Dedifferentiated amniotic fluid mesenchymal stem cell (primary cell): ENCODE measurements at regions not wholly inside any gene's neighbourhood (a gene's known extent, or its start where the extent isn't known, plus 50 kb on each side); places are given as distances from the start of the nearest gene placed in this dataset.

Experiments
- DNase-seq: peaks from one replicate; pipeline ENCODE4 v3.0.0-alpha.2; 2016; ENCODE audit errors: extremely low spot score

DNA sequence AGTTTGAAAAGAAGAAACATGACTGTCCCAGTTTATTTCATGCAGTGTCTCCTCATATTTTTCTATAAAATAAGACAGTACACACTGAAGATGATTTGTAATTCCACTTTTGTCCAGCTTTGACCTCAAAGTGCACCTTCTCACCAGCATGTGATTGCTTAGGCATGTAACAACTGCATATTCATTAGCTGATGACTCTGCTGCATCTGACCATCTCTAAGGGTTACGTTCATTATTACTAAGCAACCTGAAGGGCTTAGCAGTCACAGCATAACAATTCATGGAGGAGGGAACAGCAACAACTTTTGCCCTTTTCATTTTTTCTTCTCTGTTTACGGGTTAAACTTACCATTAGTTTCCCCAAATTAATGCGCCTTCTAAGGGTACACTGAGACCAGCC, 330.6 kb upstream of the PIK3C3 start:
- no peak for DNase-seq

DNA sequence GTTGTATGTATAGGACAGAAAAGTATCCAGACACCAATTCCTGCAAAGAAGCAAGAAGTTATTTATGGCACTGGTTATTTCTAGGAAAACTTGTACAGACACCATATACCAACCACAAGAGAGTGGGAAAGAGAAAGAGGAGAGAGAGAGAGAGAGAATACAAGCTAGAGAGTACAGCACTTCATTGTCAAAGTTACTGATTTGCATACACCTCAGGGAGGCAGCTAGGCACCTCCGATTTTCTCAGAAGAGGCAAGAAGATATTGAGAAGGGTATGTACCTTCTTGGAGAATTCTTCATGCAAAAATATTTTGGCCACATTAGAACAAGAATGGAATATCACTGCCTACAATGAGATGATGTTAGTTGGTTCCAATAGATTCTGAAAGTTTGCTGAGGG, 333.9 kb upstream of the PIK3C3 start:
- DNase-seq, result no peak

DNA sequence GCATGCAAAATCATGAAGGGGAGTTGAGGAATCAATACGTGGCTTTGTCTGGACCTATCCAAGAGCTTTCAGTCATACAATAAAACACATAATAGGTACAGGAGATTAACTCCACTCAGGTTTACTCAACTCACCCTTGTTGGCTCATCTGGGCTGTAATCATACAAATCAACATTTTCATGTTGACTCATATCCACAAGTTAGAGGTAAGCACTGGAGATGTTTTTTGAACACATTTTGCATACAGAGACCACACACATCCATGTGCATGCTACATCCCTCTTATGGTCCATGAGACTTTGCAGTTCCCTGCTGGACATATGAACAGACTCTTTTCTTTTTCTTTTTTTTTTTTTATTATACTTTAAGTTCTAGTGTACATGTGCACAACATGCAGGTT, 336.9 kb upstream of the PIK3C3 start:
- DNase-seq, result no peak

DNA sequence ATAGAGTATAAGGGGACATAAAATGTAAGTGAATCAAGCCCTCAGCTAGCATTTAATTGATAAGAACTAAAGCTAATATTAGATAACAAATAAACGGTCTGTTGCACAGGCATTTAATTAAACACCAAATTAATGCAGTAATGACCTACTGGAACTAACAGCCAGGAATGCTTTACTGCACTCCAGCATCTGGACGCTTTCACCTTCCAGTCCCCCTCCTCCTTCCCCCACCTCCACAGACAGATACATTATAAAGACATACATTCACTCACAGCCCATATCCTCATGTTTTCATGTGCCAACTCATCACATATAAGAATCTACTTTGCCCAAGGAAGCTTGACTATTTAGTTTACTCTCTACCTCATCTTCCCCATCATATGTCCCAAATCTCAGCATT, 337.4 kb upstream of the PIK3C3 start:
- no peak for DNase-seq

DNA sequence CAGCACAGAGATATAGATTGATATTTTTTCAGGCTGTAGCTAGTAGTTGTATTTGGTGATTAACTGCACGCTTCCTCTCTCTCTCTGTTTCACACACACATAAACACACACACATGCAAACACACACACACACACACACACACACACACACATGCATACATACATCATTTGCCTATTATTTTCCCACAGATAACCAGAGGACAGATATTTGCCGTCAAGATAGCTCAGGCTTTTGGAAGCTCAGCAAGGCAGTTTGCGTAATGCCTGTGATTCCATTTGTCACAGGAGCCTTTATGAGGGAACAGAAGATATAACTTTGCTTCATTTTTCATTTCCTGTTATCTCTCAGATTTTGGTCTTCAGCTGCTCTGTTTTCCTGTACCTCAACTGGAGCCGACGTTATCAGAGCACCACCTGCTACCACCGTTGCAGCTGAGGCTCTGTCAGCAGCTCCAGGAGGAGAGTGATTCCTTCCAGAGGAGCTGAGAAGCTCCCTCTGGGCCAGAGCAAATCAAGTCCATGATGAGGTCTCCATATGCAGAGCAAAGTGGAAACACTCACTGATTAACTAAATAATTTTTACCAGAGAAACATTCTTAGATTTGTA, 341.9 kb upstream of the PIK3C3 start:
- no peak for DNase-seq

DNA sequence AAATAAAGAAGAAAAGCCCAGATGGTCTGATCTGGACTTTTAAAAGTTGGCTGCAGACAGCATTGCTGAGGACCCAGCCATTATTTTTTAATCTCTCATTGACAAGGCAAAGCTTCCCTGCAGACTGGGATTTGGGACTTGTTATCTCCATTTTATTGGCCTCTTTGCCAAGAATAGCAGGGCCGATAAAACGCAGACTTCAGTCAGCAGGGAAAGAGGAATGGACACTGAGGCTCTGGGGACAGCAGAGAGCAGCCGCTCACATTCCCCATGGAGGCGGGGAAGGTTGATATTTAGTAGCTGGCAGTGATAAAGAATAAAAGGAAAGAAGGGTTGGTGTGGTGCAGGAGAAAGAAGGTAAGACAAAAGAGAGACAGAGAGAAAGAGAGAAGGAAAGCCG, 350.1 kb upstream of the PIK3C3 start:
- DNase-seq, result no peak

DNA sequence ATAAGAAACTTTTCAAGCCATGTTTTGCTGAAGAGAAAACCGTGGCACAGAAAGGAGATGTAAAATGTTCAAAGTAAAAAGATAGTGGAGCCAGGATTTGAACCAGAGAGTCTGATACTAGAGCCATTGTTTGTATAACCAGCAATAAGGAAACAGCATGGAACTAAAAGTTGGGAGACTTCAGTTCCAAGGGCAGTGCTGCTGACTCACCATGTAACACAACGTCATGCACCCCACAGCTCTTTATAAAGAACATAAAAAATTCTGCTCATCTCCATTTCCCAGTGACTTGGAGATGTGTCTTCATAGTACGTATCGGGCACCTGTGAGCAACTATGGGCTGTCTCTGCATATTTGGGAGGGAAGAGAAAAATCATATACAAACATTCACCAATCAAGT, 353.0 kb upstream of the PIK3C3 start:
- no peak for DNase-seq

DNA sequence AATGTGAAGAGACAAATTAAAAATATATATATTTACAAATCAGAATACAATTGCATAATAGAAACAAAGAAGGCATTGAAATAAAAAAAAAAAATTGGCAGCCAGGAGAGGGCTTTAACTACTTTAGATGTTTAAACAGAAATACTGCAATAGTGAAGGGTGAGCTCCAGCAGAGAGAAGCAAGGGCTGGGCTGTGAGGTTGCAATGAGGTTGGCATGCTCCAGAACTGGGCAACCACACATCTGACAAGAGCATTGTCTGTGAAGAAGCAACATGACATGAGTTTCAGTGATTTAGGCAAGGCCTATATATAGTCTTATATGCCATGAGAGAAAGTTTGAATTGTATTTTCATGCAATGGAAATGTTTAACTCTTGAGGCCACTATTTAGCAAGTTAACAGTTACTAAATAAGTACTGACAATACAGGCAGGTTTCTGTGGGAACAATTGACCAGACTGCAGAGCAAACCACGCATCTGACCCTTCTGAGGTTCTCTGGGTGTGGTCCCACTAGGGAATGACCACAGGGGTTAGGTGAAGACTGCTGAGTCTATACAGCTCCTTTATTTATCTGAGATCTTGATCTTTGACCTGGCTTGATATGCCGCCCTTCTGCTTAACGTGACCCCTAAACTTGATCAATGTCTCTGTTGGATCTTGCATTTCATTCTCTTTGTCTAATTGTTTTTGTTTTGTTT, 354.2 kb upstream of the PIK3C3 start:
- no peak for DNase-seq

DNA sequence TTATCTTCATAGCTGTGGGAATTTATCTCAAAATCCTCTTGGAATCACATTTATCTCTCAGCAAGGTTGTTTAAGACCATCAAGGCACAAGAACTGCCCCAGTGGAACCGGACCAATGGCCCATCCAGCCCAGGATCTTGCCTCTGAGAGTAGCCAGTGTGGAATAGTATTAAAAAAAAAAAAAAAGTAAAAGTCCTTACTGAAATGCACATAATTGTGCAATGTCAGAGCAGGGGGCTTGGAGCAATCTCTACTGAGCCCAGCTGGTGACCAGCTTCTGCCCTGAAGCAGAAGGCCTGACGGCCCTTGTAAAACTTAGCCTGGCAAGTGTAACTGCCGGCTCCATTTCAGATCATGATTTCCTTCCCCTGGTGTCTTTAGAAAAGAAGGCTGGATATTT, 355.6 kb upstream of the PIK3C3 start:
- no peak for DNase-seq

DNA sequence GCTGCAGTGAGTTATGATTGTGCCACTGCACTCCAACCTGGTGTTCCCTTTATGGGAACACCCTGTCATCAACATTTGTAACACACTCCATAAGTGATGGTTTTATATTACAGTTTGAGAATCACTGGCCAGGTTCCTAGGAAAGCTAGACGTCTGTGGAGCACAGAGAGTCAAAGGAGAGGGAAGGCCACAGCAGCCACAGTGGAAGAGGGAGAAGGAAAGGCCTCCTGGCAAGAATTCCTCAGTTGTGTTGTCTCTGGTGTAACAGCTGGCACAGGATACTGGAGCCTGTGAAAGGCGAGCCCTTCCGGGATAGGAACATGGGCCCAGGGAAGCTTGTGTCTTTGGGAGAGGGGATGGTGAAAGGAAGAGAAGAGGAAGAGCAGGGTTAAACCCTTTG, 360.5 kb upstream of the PIK3C3 start:
- DNase-seq, result no peak

DNA sequence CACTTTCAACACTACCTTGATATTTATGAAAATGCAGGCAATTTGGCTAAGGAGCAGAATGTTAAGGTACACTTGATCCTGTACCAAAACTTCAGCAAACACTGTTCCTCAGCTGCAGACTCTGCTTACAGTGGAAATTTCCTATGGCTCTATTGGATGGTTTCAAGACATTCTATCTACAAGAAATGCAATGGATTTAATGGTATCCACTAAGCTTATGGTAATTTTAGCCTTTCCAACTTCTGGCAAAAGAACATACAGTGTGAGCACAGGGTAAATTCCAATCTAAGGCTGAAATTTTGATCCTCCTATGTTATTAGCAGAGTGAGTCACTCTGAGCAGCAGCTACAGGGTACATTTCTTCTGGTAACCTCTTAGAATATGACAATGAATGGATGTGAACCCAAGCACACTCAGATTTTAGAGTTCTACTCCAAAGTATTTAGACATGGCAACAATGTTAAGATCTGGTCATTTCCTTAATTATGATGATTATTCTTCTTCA, 361.8 kb upstream of the PIK3C3 start:
- peak; percentile 54 for DNase-seq

DNA sequence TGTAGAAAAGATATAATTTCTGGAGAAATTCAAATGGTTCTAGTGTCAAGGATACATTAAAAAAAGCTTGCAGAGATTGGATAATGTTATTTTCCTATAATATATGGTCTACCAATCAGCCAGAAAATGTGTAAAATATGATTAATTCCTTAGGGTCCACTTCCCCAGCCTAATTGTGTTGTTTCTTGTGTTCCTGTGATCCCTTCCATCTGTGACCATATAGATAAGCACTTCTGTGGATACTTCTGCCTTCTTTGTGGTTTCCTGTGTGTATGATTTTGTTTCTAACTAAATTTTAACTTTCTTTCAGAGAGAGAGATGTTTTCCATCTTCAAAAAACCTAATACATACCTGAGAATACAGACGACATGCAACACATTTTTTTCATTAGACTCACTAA, 367.1 kb upstream of the PIK3C3 start:
- DNase-seq, result no peak

DNA sequence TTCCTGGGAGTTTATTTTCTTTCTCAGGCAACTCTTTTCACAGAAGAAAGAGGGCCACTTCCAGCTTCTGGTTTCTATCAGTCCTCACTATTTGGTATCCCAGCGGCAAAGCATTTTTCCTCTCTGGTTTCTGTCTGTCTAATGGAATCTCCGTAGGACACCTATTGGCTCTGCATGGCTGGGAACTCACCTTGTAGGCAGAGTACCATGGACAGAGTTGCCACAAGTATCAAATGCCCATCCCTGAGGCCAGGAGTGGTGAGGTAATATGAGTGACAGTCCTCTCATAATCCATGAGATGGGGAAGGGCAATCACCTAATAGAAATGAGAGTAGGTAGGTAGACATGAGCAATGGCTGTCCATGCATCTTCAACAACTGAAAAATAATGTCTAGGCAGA, 369.5 kb upstream of the PIK3C3 start:
- no peak for DNase-seq

DNA sequence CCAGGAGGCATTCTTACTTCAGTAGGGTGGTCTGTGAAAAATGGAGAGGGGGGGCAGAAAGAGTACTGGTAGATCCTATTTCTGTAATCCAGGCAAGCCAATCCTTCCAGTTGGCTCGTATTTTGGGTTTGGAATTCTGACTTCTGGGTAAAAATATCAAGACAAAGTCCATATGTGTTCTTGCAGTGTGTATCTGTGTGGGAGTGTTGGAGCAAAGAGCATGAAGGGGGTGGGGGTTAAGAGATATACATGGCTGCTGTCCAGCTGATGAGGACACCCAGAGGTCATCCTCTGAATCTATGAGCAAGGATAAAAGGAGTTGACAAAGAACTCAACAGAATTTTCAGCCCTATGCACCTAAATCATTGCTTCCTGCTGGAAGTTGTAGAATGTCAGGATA, 375.8 kb upstream of the PIK3C3 start:
- DNase-seq, result no peak

DNA sequence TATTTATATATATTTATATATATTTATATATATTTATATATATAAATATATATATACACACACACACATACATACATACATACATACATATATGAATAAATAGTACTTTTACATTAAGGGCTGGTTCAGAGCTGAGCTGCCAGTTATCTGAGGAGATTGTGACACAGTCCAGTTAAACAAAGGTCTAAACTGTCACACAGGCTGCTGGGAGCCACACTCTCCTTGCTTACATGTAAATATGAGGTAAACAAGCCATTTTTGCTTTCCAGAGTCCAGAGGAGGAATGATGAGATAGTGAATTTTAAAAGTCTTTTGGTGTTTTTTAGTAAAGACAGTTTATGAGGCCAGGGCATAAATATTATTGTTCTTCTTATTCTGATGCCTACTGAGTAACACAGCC, 377.5 kb upstream of the PIK3C3 start:
- no peak for DNase-seq

DNA sequence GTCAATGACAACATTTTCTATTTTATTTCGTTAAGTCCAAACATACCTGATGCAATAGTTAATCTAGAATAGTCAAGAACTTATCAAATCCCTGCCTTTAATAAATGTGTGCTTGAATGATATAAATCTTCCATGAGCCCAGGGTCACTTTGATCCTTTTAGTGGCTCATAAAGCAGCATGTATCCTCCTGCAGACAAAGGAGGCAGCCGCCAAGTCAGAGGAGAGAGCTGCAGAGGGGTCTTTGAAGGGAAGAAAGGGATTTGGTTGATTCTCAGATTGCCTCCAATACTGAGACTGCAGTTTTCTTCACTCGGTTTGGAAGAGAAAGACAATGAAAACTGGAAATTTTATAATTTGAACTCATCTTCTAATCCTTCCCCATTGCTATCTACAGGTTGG, 378.4 kb upstream of the PIK3C3 start:
- no peak for DNase-seq

DNA sequence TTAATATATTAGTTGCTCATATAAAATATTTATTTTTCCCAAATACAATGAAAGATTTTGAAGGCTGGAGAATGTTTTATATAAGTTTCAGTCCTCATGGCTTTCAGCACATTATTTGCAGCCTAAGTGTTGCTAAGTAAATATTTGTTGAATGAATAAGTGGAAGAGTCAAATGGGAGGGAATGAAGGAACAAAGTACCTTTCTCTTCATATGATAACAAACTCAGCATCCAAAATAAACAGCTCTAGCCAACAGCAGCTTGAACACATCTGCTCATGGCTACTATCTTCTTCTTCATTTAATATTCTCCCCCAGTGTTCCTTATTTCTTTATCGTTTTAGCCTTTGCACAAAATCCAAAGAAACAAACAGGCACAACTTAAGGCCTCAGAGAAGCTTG, 385.2 kb upstream of the PIK3C3 start:
- DNase-seq, result no peak

DNA sequence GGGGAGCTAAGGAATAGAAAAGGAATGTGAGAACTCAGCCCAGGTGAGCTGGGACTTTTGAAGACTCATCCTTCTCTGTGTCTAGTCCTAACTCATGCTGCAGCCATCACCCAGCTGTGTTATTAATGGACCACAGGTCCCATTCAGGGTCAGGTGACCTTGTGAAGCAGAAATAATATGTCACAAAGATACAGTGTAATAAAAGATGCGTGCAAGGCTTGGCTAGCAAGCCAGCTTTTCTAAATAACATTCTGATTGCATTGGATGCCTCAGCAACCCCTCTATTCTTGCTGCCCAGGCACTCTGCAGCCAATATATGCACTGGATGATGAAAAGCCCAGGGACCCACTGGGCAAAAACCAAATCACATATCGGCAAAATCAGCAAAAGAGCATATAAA, 393.1 kb upstream of the PIK3C3 start:
- no peak for DNase-seq

DNA sequence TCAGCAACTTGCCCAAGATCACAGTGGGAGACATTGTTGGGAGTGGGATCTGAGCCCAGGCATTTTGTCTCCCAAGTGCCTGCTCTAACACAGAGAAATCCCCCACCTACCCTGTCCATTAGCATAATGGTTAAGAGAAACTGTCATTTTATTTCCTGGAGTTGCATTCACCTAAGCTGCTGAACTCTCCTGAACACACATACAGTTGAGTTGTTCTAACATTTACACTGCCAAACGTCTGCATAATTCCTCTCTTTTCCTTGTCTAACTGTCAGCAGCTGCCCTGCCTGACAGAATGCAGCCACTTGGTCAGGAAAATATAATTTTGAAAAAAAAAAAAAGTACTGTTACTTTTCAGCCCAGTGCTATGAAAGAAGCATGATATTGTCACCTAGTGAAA, 396.3 kb upstream of the PIK3C3 start:
- no peak for DNase-seq

DNA sequence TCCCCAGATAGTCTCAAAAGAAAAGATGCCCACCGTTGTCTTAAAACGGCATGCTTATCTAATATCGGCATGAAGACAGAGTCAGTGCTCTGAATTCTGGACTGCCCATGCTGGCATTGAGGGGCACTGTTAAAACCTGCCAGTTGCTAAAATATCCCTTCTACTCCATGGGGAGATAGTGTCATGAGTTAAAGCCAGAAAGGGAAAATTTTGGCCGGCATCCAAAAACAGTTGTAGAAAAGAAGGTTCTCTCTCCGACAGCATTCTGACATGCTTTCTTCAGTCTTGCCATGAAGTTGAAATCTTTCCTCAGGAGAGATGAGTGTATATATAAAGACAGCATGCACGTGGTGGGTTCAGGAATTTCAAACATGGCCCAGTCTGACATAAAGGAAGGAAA, 401.3 kb upstream of the PIK3C3 start:
- no peak for DNase-seq

DNA sequence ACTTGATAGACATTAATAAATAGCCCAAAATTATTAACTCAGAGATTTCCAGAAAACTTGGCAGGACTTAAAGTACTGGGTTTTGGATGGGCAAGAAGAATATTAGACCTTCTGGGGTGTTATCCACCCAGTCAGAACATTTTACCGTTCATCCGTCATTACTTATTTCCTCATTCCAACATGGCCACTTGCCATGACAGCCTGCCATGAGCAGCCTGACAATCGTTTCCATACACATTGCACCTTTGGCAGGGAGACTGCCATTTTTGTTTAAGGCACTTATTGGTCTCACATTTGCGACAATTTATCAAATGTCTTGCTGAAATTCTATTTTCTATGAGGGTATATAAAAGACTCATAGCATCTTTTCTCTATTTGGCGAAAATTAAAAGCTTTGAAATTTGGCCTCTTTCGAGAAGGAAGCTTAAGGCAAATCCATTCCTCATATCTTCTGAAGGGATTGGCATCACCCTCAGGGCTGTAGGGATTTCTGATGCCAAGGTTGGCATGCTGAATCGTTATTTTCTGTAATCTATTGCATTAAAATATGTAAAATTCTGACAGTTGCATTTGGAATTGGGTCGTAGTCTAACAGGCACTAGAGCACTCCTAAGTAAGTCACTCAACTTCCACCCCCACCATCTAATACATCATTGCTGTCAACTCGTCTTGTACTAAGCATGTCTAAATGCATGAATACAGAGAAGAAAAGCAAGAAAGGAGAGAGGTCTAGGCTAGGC, 406.3 kb upstream of the PIK3C3 start:
- no peak for DNase-seq

DNA sequence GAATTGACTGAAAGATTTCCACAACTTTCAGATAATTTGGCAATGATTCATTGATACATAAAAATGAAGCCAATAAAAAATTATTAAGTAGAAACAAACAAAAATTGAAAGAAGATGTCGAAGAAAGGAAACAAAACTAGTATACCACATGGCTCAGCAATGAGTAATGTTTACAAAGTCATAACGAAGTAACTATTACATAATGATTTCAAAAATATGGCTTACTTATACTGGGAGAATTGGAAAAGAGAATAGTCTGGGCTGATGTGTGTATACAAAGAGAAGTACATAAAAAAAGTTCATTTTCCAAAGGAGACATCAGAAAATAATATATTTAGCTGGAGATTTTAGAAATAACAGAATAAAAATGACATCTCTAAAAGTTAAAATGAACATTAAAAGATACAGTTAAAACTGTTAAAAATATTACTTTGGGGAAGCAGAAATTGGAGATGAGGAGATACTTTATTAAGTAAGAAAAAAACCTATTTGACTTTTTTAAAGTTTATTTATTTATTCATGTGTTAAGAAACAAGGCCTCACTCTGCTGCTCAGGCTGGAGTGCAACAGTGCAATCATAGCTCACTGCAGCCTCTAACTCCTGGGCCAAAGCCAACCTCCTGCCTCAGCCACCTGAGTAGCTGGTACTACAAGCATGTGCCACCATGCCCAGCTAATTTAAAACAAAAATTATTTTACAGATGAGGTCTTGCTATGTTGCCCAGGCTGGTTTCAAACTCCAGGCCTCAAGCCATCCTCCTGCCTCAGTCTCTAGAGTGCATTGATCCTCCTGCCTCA, 409.7 kb upstream of the PIK3C3 start:
- DNase-seq, result no peak
